Fibroblast of lung (primary cell): ENCODE measurements at regions not wholly inside any gene's neighbourhood (a gene's known extent, or its start where the extent isn't known, plus 50 kb on each side); places are given as distances from the start of the nearest gene placed in this dataset.

Experiments
- DNase-seq, 2 donors: peaks; one replicate each; pipeline versions ENCODE4 v3.0.0 to v3.0.0-alpha.2; 2010; ENCODE audit warnings: low read depth in 2 of 2
- H2AFZ ChIP-seq: 2 replicates; pipeline ENCODE4 v1.5.1; 2012; ENCODE audit warnings: low read length, control low read depth, inconsistent platforms
- H3K27ac ChIP-seq: 2 replicates; pipeline ENCODE4 v1.5.1; 2011; ENCODE audit warnings: low read length, control low read depth; ENCODE audit not compliant: insufficient read depth
- H3K27me3 ChIP-seq: 2 replicates; pipeline ENCODE4 v1.5.1; 2011; ENCODE audit warnings: mild to moderate bottlenecking, low read length; ENCODE audit not compliant: control insufficient read depth, insufficient read depth
- H3K36me3 ChIP-seq: 2 replicates; pipeline ENCODE4 v1.5.1; 2011; ENCODE audit warnings: low read length; ENCODE audit not compliant: control insufficient read depth, insufficient read depth
- H3K4me1 ChIP-seq: 2 replicates; pipeline ENCODE4 v1.5.1; 2011; ENCODE audit warnings: low read length; ENCODE audit not compliant: control insufficient read depth, insufficient read depth; ENCODE audit errors: extremely low read depth
- H3K4me2 ChIP-seq: 2 replicates; pipeline ENCODE4 v1.5.1; 2011; ENCODE audit warnings: low read length, control low read depth; ENCODE audit not compliant: insufficient read depth; ENCODE audit errors: extremely low read depth
- H3K4me3 ChIP-seq, 4 experiments: fragments of 200-600 bp in 1 of 4; sonication (generic) in 1 of 4; replicated peaks in 1 of 4; 2 replicates each; pipeline ENCODE4 v1.5.1; 2011 to 2016; ENCODE audit warnings: low read length in 4 of 4, low read depth in 3 of 4, mild to moderate bottlenecking in 3 of 4, control low read depth in 2 of 4, inconsistent platforms in 1 of 4, mixed read lengths in 1 of 4; ENCODE audit not compliant: insufficient read depth in 1 of 4; ENCODE audit errors: control extremely low read depth in 1 of 4
- H3K79me2 ChIP-seq: 2 replicates; pipeline ENCODE4 v1.5.1; 2012; ENCODE audit warnings: mild to moderate bottlenecking, low read length, inconsistent platforms; ENCODE audit not compliant: control insufficient read depth, insufficient read depth
- H3K9ac ChIP-seq: 2 replicates; pipeline ENCODE4 v1.5.1; 2011; ENCODE audit warnings: mild to moderate bottlenecking, low read length, control low read depth; ENCODE audit not compliant: insufficient read depth
- H3K9me3 ChIP-seq: 2 replicates; pipeline ENCODE4 v1.5.1; 2012; ENCODE audit warnings: low read depth, low read length; ENCODE audit not compliant: control insufficient read depth, insufficient read depth
- H4K20me1 ChIP-seq: 2 replicates; pipeline ENCODE4 v1.5.1; 2011; ENCODE audit warnings: low read length; ENCODE audit not compliant: control insufficient read depth, insufficient read depth; ENCODE audit errors: extremely low read depth
- CTCF ChIP-seq, 2 donors: IDR thresholded peaks in 1 of 2; conservative IDR thresholded peaks in 1 of 2; 1 replicate in 1 of 2; 2 replicates in 1 of 2; pipeline ENCODE4 v1.5.1; 2011 to 2012; ENCODE audit warnings: low read length in 2 of 2, control low read depth in 1 of 2, inconsistent platforms in 1 of 2, low read depth in 1 of 2, mild to moderate bottlenecking in 1 of 2
- EZH2 ChIP-seq: IDR thresholded peaks from 2 replicates; pipeline ENCODE4 v1.5.1; 2012; ENCODE audit warnings: low read length, control low read depth, mild to moderate bottlenecking; ENCODE audit errors: missing control alignments

GRCh38 chr2:160609346-160609745 is 115.7 kb upstream of the RBMS1 start:
- peaks cover 15% of the 10 kb centered on the region for H3K4me1 ChIP-seq
- H2AFZ ChIP-seq: no peak overlapping the region
- H3K4me2 ChIP-seq: no peak overlapping the region
- H3K9ac ChIP-seq: no peak overlapping the region
- TF ChIP-seq EZH2 (no peak), CTCF (conservative IDR thresholded peaks at IDR 0.05 in 1 of 2, IDR thresholded peaks at IDR 0.05 in 1 of 2; ENCODE audit: low read depth in 1 of 2, low read length in 2 of 2) (no peak)
- DNase-seq: peak in 1 of 2 donors; percentile 15
- no peaks in the 10 kb centered on the region for H3K36me3 ChIP-seq
- H3K79me2 ChIP-seq: no peaks in the 10 kb centered on the region
- H3K27me3 ChIP-seq: no peaks in the 10 kb centered on the region
- no peak overlapping the region for H3K4me3 ChIP-seq
- no peaks in the 10 kb centered on the region for H4K20me1 ChIP-seq
- no peak overlapping the region for H3K27ac ChIP-seq
- H3K9me3 ChIP-seq: no peaks in the 10 kb centered on the region

- Histone ChIP-seq H3K36me3 (no peaks in the 10 kb centered on the region), H3K9ac (no peak overlapping the region), H3K4me3 (no peak overlapping the region), H3K79me2 (no peaks in the 10 kb centered on the region), H3K27ac (no peak overlapping the region), H3K27me3 (no peaks in the 10 kb centered on the region), H3K9me3 (no peaks in the 10 kb centered on the region), H3K4me2 (no peak overlapping the region), H3K4me1 (peaks cover 15% of the 10 kb centered on the region), H4K20me1 (no peaks in the 10 kb centered on the region), H2AFZ (no peak overlapping the region)
- no peak for DNase-seq
- TF ChIP-seq CTCF (conservative IDR thresholded peaks at IDR 0.05 in 1 of 2, IDR thresholded peaks at IDR 0.05 in 1 of 2; ENCODE audit: low read depth in 1 of 2, low read length in 2 of 2) (no peak), EZH2 (no peak)
These were observed 116.4 kb upstream of the RBMS1 start for GRCh38 chr2:160610041-160610440.

GRCh38 chr2:160612266-160612856 is 118.8 kb upstream of the RBMS1 start:
- peak; percentile 67 to 71 for DNase-seq
- peaks cover 15% of the 10 kb centered on the region for H3K4me1 ChIP-seq
- H3K79me2 ChIP-seq: no peaks in the 10 kb centered on the region
- no peak overlapping the region for H2AFZ ChIP-seq
- no peaks in the 10 kb centered on the region for H3K9me3 ChIP-seq
- peak overlapping the region; percentile 64 for H3K4me2 ChIP-seq
- no peaks in the 10 kb centered on the region for H3K27me3 ChIP-seq
- no peaks in the 10 kb centered on the region for H4K20me1 ChIP-seq
- H3K9ac ChIP-seq: no peak overlapping the region
- no peak overlapping the region for H3K4me3 ChIP-seq
- H3K27ac ChIP-seq: no peak overlapping the region
- no peaks in the 10 kb centered on the region for H3K36me3 ChIP-seq
- TF ChIP-seq CTCF (conservative IDR thresholded peaks at IDR 0.05 in 1 of 2, IDR thresholded peaks at IDR 0.05 in 1 of 2; ENCODE audit: low read depth in 1 of 2, low read length in 2 of 2): no peak
- TF ChIP-seq EZH2: no peak
